Calu3 (cell line): ENCODE measurements at regions not wholly inside any gene's neighbourhood (a gene's known extent, or its start where the extent isn't known, plus 50 kb on each side); places are given as distances from the start of the nearest gene placed in this dataset.

Experiments used
- BruUV-seq: library from RNA; stranded (reverse); fragments of 400-500 nt; replicated peaks from 2 replicates; lab custom pipeline; 2021; lab: Mats Ljungman, UMichigan
- CTCF ChIA-PET: fragments of 300-600 bp; sonication (Branson Sonifier 250); formaldehyde crosslinking; loops from one replicate; lab custom pipeline; 2022; ENCODE audit warnings: antibody characterized with exemption; lab: Charles Lee
- DNase-seq: peaks from one replicate; pipeline ENCODE4 v3.0.0; 2022
- H3K27ac Mint-ChIP-seq: one replicate; pipeline ENCODE4 v1.8.0; 2022; ENCODE audit warnings: mixed read lengths; ENCODE audit not compliant: unreplicated experiment
- H3K27me3 Mint-ChIP-seq: one replicate; pipeline ENCODE4 v1.8.0; 2022; ENCODE audit warnings: mixed read lengths; ENCODE audit not compliant: unreplicated experiment
- H3K36me3 Mint-ChIP-seq: one replicate; pipeline ENCODE4 v1.8.0; 2022; ENCODE audit warnings: mild to moderate bottlenecking, moderate library complexity, mixed read lengths; ENCODE audit not compliant: insufficient read depth, unreplicated experiment
- H3K4me1 Mint-ChIP-seq: one replicate; pipeline ENCODE4 v1.8.0; 2022; ENCODE audit warnings: mild to moderate bottlenecking, low read depth, mixed read lengths; ENCODE audit not compliant: unreplicated experiment
- H3K4me3 Mint-ChIP-seq: one replicate; pipeline ENCODE4 v1.8.0; 2022; ENCODE audit warnings: mild to moderate bottlenecking, low read depth, moderate library complexity, mixed read lengths; ENCODE audit not compliant: unreplicated experiment
- H3K9me3 Mint-ChIP-seq: one replicate; pipeline ENCODE4 v1.8.0; 2022; ENCODE audit warnings: low read depth, mixed read lengths; ENCODE audit not compliant: unreplicated experiment
- CTCF ChIP-seq: fragments of 200-600 bp; IDR thresholded peaks from one replicate; pipeline ENCODE4 v1.8.0; 2022; ENCODE audit warnings: antibody characterized with exemption; ENCODE audit not compliant: unreplicated experiment
- intact Hi-C: fragments of 100-400 bp; cut with micrococcal nuclease; formaldehyde crosslinking; loops from one replicate; pipeline ENCODE4 v1.10.0; 2022; ENCODE audit not compliant: unreplicated experiment

- intact Hi-C loops = no loop called here
- H3K4me3 Mint-ChIP-seq = no peak overlapping the region
- CTCF ChIA-PET = no interaction called here
- H3K27ac Mint-ChIP-seq = no peak overlapping the region
- BruUV-seq = no TSS peak
- H3K9me3 Mint-ChIP-seq = no peaks in the 10 kb centered on the region
- DNase-seq = no peak
- no peaks in the 10 kb centered on the region for H3K36me3 Mint-ChIP-seq
- no peak for TF ChIP-seq CTCF
- H3K4me1 Mint-ChIP-seq = no peaks in the 10 kb centered on the region
- H3K27me3 Mint-ChIP-seq = peaks cover 96% of the 10 kb centered on the region
These were observed 59.9 kb upstream of the CDH5 start for GRCh38 chr16:66306366-66307150.

GRCh38 chr16:66304961-66305360, 61.5 kb upstream of the CDH5 start:
- no peak for DNase-seq
- CTCF ChIA-PET = no interaction called here
- Mint-ChIP-seq H3K9me3 (no peaks in the 10 kb centered on the region), H3K27me3 (peaks cover 93% of the 10 kb centered on the region), H3K4me3 (no peak overlapping the region), H3K27ac (no peak overlapping the region), H3K36me3 (no peaks in the 10 kb centered on the region), H3K4me1 (no peaks in the 10 kb centered on the region)
- TF ChIP-seq CTCF = no peak
- intact Hi-C loops = no loop called here
- BruUV-seq = no TSS peak

GRCh38 chr16:66304151-66304550, 62.3 kb upstream of the CDH5 start:
- no peak overlapping the region for H3K27ac Mint-ChIP-seq
- peaks cover 90% of the 10 kb centered on the region for H3K27me3 Mint-ChIP-seq
- no peak for TF ChIP-seq CTCF
- no peaks in the 10 kb centered on the region for H3K9me3 Mint-ChIP-seq
- H3K4me1 Mint-ChIP-seq = no peaks in the 10 kb centered on the region
- CTCF ChIA-PET = no interaction called here
- no peaks in the 10 kb centered on the region for H3K36me3 Mint-ChIP-seq
- no peak overlapping the region for H3K4me3 Mint-ChIP-seq
- no peak for DNase-seq
- intact Hi-C loops = no loop called here
- no TSS peak for BruUV-seq

GRCh38 chr16:66300501-66300900, 66.0 kb upstream of the CDH5 start:
- no TSS peak for BruUV-seq
- peaks cover 62% of the 10 kb centered on the region for H3K27me3 Mint-ChIP-seq
- no peaks in the 10 kb centered on the region for H3K9me3 Mint-ChIP-seq
- H3K36me3 Mint-ChIP-seq = no peaks in the 10 kb centered on the region
- H3K27ac Mint-ChIP-seq = no peak overlapping the region
- CTCF ChIA-PET = no interaction called here
- no peak overlapping the region for H3K4me3 Mint-ChIP-seq
- no peaks in the 10 kb centered on the region for H3K4me1 Mint-ChIP-seq
- intact Hi-C loops = no loop called here
- TF ChIP-seq CTCF = no peak
- no peak for DNase-seq
